Thymus (tissue), 11 donors: ENCODE measurements at regions not wholly inside any gene's neighbourhood (a gene's known extent, or its start where the extent isn't known, plus 50 kb on each side); places are given as distances from the start of the nearest gene placed in this dataset.

Experiments
- DNase-seq, 9 donors: peaks; one replicate each; pipeline ENCODE4 v3.0.0-alpha.2; 2013; ENCODE audit warnings: low spot score in 9 of 9, low read depth in 6 of 9, missing footprints in 1 of 9
- H3K27ac ChIP-seq, 2 donors: one replicate each; pipeline ENCODE4 v1.5.1; 2013; ENCODE audit warnings: control low read depth in 1 of 2, low read depth in 1 of 2, low read length in 1 of 2, mild to moderate bottlenecking in 1 of 2, moderate library complexity in 1 of 2
- H3K27me3 ChIP-seq, 2 donors: one replicate each; pipeline ENCODE4 v1.5.1; 2013; ENCODE audit warnings: low read length in 1 of 2; ENCODE audit not compliant: control insufficient read depth in 2 of 2, insufficient read depth in 1 of 2
- H3K36me3 ChIP-seq, 2 donors: one replicate each; pipeline ENCODE4 v1.5.1; 2013; ENCODE audit warnings: low read length in 1 of 2, mild to moderate bottlenecking in 1 of 2, moderate library complexity in 1 of 2; ENCODE audit not compliant: control insufficient read depth in 2 of 2, insufficient read depth in 2 of 2
- H3K4me1 ChIP-seq, 2 donors: one replicate each; pipeline ENCODE4 v1.5.1; 2013; ENCODE audit warnings: low read length in 2 of 2; ENCODE audit not compliant: control insufficient read depth in 2 of 2, insufficient read depth in 2 of 2
- H3K4me3 ChIP-seq, 2 donors: one replicate each; pipeline ENCODE4 v1.5.1; 2013; ENCODE audit warnings: low read length in 2 of 2, control low read depth in 1 of 2, mild to moderate bottlenecking in 1 of 2
- H3K9me3 ChIP-seq, 2 donors: one replicate each; pipeline ENCODE4 v1.5.1; 2013; ENCODE audit warnings: low read length in 1 of 2, mild to moderate bottlenecking in 1 of 2; ENCODE audit not compliant: control insufficient read depth in 2 of 2, insufficient read depth in 1 of 2
- WGBS: extraction: QIAGEN DNeasy Blood & Tissue Kit; methylation state at CpG from one replicate; pipeline ENCODE4 v1.1.7; 2013; 5-methylcytosine and 5-hydroxymethylcytosine counted together
- donor health status: healthy.

DNA sequence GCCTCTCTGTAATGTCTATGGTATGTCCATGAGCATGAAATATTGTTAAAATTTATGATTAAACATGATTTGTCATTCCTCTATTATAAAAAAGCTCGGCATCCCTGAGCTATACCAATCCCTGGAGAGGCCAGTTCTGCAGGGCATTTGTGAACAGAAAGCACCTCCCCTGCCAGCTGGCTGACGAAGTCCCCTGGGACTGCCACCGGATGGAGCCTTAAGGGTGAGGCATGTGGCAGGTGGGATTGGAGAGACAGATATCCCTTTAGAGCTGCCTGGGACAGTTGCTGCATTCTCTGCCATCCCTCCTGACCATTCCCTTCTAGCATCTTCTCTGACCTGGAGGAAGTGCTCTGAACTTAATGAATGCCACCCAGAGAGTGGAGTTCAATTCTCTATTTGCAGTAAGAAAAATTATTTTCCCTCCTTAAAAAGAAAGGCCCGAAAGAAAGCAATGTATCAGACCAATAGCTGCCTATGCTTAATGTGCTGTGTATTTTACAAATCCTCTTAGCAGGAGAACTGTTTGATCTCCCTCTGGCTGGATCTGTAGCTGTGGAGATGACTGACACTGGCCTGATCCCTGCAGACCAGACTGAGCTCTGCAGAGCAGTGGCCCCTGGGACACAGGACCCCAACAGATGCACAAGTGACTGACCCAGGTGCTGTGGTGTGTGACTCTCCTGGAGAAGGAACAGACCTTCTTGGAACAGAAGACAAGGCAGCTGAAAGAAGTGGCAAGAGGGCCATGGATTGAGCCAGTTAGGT lies 219.0 kb upstream of the NAV2 start:
- Histone ChIP-seq H3K4me3 (no peak overlapping the region), H3K27ac (no peak overlapping the region), H3K4me1 (no peaks in the 10 kb centered on the region), H3K9me3 (no peaks in the 10 kb centered on the region), H3K27me3 (no peaks in the 10 kb centered on the region), H3K36me3 (no peaks in the 10 kb centered on the region)
- DNase-seq: no peak
- 84% methylated on average over 4 of the region's 4 CpGs for WGBS

- H3K27ac ChIP-seq: no peak overlapping the region
- no peaks in the 10 kb centered on the region for H3K36me3 ChIP-seq
- H3K9me3 ChIP-seq: no peaks in the 10 kb centered on the region
- WGBS: 79% methylated on average over 6 of the region's 6 CpGs
- H3K4me1 ChIP-seq: no peaks in the 10 kb centered on the region
- DNase-seq: no peak
- H3K4me3 ChIP-seq: no peak overlapping the region
- H3K27me3 ChIP-seq: no peaks in the 10 kb centered on the region
Observed at GRCh38 chr11:19482319-19483100, 230.1 kb upstream of the NAV2 start.

GRCh38 chr11:19480540-19480939 lies 232.1 kb upstream of the NAV2 start:
- Histone ChIP-seq H3K4me1 (no peaks in the 10 kb centered on the region), H3K4me3 (no peak overlapping the region), H3K27ac (no peak overlapping the region), H3K27me3 (no peaks in the 10 kb centered on the region), H3K36me3 (no peaks in the 10 kb centered on the region), H3K9me3 (no peaks in the 10 kb centered on the region)
- DNase-seq: no peak
- 97% methylated on average over 2 of the region's 2 CpGs for WGBS

GRCh38 chr11:19478891-19479290 lies 233.7 kb upstream of the NAV2 start:
- Histone ChIP-seq H3K27me3 (no peaks in the 10 kb centered on the region), H3K27ac (no peak overlapping the region), H3K9me3 (no peaks in the 10 kb centered on the region), H3K4me1 (no peaks in the 10 kb centered on the region), H3K36me3 (no peaks in the 10 kb centered on the region), H3K4me3 (no peak overlapping the region)
- WGBS: 86% methylated on average over 7 of the region's 7 CpGs
- DNase-seq: no peak

GRCh38 chr11:19474954-19475721 lies 234.4 kb upstream of the E2F8 start:
- Histone ChIP-seq H3K4me3 (no peak overlapping the region), H3K4me1 (no peaks in the 10 kb centered on the region), H3K36me3 (no peaks in the 10 kb centered on the region), H3K27ac (no peak overlapping the region), H3K27me3 (no peaks in the 10 kb centered on the region), H3K9me3 (no peaks in the 10 kb centered on the region)
- WGBS: 85% methylated on average over 7 of the region's 7 CpGs
- peak in 1 of 9 donors; percentile 12 for DNase-seq

GRCh38 chr11:19474211-19474610 lies 233.5 kb upstream of the E2F8 start:
- 72% methylated on average over 4 of the region's 4 CpGs for WGBS
- H3K27me3 ChIP-seq: no peaks in the 10 kb centered on the region
- no peak overlapping the region for H3K4me3 ChIP-seq
- no peaks in the 10 kb centered on the region for H3K9me3 ChIP-seq
- no peak overlapping the region for H3K27ac ChIP-seq
- no peaks in the 10 kb centered on the region for H3K4me1 ChIP-seq
- no peaks in the 10 kb centered on the region for H3K36me3 ChIP-seq
- DNase-seq: no peak

DNA sequence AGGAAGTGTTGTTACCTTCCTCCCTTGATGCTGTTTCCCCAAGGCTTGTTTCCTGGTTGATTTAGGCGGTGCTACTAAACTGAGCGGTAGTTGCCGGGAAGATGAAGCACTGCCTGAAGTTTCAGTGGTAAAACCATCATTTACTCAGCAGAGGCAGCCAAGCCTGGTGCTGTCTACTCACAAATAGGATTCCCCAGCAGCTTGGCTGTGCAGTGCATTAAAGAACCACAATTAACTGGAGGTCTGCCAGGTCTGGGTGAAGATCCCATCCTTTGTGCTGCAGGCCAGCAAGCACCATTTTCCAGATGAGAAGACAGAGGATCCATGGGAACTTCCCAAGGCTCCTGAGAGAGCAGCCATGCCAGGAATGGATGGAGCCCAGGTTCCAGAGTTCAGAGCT lies 231.9 kb upstream of the E2F8 start:
- no peak for DNase-seq
- no peaks in the 10 kb centered on the region for H3K27me3 ChIP-seq
- no peaks in the 10 kb centered on the region for H3K9me3 ChIP-seq
- H3K27ac ChIP-seq: no peak overlapping the region
- no peaks in the 10 kb centered on the region for H3K36me3 ChIP-seq
- H3K4me3 ChIP-seq: no peak overlapping the region
- 43% methylated on average over 3 of the region's 3 CpGs for WGBS
- no peaks in the 10 kb centered on the region for H3K4me1 ChIP-seq

DNA sequence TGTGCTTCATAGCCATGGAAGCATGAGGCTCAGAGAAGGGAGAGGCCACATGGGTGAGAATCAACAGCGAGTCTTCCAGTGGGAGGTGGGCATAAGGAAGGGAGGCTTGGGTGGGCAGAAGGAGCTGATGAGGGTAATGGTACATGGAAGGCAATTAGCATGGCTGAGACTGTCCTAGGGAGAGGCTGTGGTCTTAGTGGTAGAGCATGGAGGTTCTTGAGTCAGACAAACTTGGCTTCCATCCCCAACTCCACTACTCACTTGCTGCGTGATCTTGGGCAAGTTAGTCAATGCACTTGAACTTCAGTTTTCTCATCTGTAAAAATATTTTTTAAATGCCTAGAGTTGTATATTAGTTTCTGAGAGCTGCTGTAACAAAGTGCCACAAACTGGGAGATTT lies 227.2 kb upstream of the E2F8 start:
- no peaks in the 10 kb centered on the region for H3K4me1 ChIP-seq
- no peaks in the 10 kb centered on the region for H3K27me3 ChIP-seq
- no peak for DNase-seq
- no peaks in the 10 kb centered on the region for H3K9me3 ChIP-seq
- H3K36me3 ChIP-seq: no peaks in the 10 kb centered on the region
- 95% methylated on average over 2 of the region's 2 CpGs for WGBS
- no peak overlapping the region for H3K4me3 ChIP-seq
- H3K27ac ChIP-seq: no peak overlapping the region

GRCh38 chr11:19466314-19466713 lies 225.6 kb upstream of the E2F8 start:
- 91% methylated on average over 7 of the region's 7 CpGs for WGBS
- H3K27me3 ChIP-seq: no peaks in the 10 kb centered on the region
- H3K36me3 ChIP-seq: no peaks in the 10 kb centered on the region

More at GRCh38 chr11:19466314-19466713, 225.6 kb upstream of the E2F8 start:
- Histone ChIP-seq H3K9me3 (no peaks in the 10 kb centered on the region), H3K4me3 (no peak overlapping the region), H3K4me1 (no peaks in the 10 kb centered on the region), H3K27ac (no peak overlapping the region)
- no peak for DNase-seq
